ENCODE measurements at regions not wholly inside any gene's neighbourhood (a gene's known extent, or its start where the extent isn't known, plus 50 kb on each side); places are given as distances from the start of the nearest gene placed in this dataset.
"Not testable (repeated sequence)": the region's sequence is repeated elsewhere in the genome, so short reads cannot be mapped to it uniquely, and the experiment has no call there.

GRCh38 chr12:13536219-13536910, 339.8 kb downstream of the EMP1 start:
- DNase-seq = no peak
- H3K27me3 Mint-ChIP-seq (ENCODE audit: insufficient read depth) = peaks cover 2% of the 10 kb centered on the region
- no peak overlapping the region for H3K4me3 Mint-ChIP-seq
- H3K4me1 Mint-ChIP-seq (ENCODE audit: low read depth) = no peaks in the 10 kb centered on the region
- no peak overlapping the region for H3K27ac Mint-ChIP-seq
- peaks cover 4% of the 10 kb centered on the region; the same call in 1 of the 2 replicates for H3K9me3 Mint-ChIP-seq
- no peak for TF ChIP-seq CTCF (IDR thresholded peaks at IDR 0.05)
- H3K36me3 Mint-ChIP-seq (ENCODE audit: low read depth) = no peaks in the 10 kb centered on the region

DNA sequence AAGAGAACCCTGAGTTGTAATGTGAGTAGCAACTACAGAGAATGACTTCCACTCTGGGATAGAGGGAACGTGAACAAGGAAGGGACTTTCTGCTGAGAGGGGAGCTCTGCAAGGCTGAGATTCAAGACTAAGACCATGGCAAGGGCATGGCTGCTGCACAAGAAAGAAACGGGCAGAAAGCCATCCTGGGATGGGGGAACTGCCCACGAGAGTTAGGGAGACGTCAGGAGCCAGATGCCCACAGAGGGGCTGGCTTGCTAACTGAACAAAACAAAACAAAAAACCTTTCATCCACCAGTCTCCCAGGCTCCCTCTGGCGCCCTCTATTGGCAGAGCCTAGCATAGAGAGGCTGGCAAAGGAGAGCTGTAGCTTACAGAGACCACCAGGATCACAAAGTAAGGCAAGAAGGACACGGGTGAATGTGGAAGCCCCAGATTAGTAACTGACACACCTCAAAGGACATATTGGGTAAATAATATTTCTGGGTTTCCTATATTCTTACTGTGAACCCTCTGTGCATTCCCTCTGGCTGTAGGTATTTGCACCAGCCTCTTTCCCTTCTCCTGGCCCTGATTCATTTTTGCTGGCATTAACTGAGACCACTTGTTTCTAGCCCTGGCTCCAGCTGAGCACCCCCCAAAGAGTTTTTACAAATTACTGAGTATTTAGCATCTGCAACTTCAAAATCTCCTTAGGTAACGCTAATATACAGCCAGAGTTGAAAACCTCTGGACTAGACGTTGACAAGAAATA, 338.3 kb downstream of the EMP1 start:
- Mint-ChIP-seq H3K4me1 (ENCODE audit: low read depth) (no peaks in the 10 kb centered on the region), H3K36me3 (ENCODE audit: low read depth) (no peaks in the 10 kb centered on the region), H3K9me3 (peaks cover 9% of the 10 kb centered on the region; the same call in 1 of the 2 replicates), H3K27ac (no peak overlapping the region), H3K27me3 (ENCODE audit: insufficient read depth) (peaks cover 2% of the 10 kb centered on the region), H3K4me3 (no peak overlapping the region)
- TF ChIP-seq CTCF (IDR thresholded peaks at IDR 0.05) = peak; percentile 78
- DNase-seq = peak; percentile 3

DNA sequence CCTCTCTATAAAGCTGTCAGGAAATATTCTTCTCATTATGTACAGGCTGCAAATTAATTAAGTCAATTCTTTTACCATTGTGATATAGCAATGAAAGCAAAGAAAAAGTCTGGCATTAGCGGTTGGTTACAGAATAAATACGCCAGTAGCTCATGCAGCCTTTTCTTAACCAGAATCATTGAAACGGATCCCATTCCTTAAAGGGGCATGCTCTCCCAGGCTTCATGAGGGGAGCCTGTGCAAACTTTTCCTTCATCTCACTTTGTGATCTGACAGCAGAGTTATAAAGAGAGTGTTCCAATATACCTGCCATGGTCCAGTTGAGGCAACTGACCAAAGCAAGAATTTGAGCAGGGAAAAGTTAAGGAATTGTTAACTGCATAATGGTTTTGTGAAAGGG, 337.7 kb downstream of the EMP1 start:
- TF ChIP-seq CTCF (IDR thresholded peaks at IDR 0.05) = no peak
- peaks cover 9% of the 10 kb centered on the region; the same call in 1 of the 2 replicates for H3K9me3 Mint-ChIP-seq
- H3K4me3 Mint-ChIP-seq = no peak overlapping the region
- peaks cover 2% of the 10 kb centered on the region for H3K27me3 Mint-ChIP-seq (ENCODE audit: insufficient read depth)
- H3K36me3 Mint-ChIP-seq (ENCODE audit: low read depth) = no peaks in the 10 kb centered on the region
- H3K4me1 Mint-ChIP-seq (ENCODE audit: low read depth) = no peaks in the 10 kb centered on the region
- no peak for DNase-seq
- H3K27ac Mint-ChIP-seq = no peak overlapping the region

DNA sequence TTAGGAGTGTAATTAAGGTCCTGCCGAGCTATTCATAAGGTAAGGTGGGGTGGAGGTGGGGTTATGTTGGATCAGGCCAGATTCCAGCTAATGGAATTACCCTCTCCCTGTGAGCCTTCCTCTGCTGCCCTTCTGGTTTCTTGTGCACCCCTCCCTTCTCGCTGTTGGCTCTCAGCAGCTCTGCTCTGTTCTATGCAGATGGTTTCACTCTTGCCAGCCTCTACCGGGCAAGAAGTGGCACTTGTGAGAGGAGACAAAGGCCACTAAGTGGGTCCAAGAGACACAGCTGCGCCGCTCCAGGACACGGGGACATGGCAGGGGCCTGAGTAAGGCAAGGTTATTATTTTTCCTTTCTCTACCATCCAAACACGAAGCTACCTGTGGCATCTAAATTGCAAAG, 334.4 kb downstream of the EMP1 start:
- Mint-ChIP-seq H3K27ac (no peak overlapping the region), H3K4me3 (no peak overlapping the region), H3K36me3 (ENCODE audit: low read depth) (no peaks in the 10 kb centered on the region), H3K9me3 (peaks cover 25% of the 10 kb centered on the region), H3K27me3 (ENCODE audit: insufficient read depth) (peaks cover 2% of the 10 kb centered on the region), H3K4me1 (ENCODE audit: low read depth) (no peaks in the 10 kb centered on the region)
- DNase-seq = no peak
- TF ChIP-seq CTCF (IDR thresholded peaks at IDR 0.05) = no peak

GRCh38 chr12:13526185-13526921, 329.8 kb downstream of the EMP1 start:
- peaks cover 21% of the 10 kb centered on the region for H3K9me3 Mint-ChIP-seq
- not testable (repeated sequence) for H3K27ac Mint-ChIP-seq; H3K4me3 Mint-ChIP-seq; H3K36me3 Mint-ChIP-seq (ENCODE audit: low read depth); DNase-seq; H3K27me3 Mint-ChIP-seq (ENCODE audit: insufficient read depth); H3K4me1 Mint-ChIP-seq (ENCODE audit: low read depth)

Measured in HFFc6 (cell line).